ENCODE measurements at regions not wholly inside any gene's neighbourhood (a gene's known extent, or its start where the extent isn't known, plus 50 kb on each side); places are given as distances from the start of the nearest gene placed in this dataset.

DNA sequence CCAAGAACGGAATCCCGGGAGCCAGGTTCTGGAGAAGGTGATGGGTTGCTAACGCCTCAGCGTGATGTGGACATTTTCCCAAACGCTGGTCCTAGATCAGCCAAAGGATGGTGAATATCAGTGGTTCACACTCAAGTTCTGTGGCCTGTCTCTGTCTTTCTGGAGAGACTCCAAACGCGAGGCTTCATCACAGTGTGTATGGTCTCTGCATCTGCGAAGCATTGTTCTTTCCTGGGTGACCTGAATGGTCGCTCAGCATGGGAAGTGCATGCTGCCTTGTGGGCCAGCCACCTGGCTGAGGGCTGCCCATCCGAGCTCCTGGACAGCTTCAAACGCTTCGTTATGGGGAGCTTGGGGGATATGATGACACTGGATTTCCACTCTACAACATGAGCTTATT is 810.0 kb downstream of the TBC1D22A start:
- no peaks in the 10 kb centered on the region for H3K4me1 ChIP-seq (ENCODE audit: insufficient read depth)
- no peak overlapping the region for H3K27ac ChIP-seq (ENCODE audit: low read depth)
- no peak overlapping the region for H3K4me3 Mint-ChIP-seq
- DNase-seq (ENCODE audit: low spot score) (no peak), ATAC-seq (no peak)
- H3F3A ChIP-seq (replicated peaks; ENCODE audit: low read depth): no peaks in the 10 kb centered on the region
- H3K4me3 ChIP-seq: no peak overlapping the region
- peaks cover 7% of the 10 kb centered on the region for H3K27me3 Mint-ChIP-seq (ENCODE audit: insufficient read depth, low read depth, poor library complexity)
- H3K4me2 ChIP-seq: no peak overlapping the region
- peaks cover 56% of the 10 kb centered on the region for H3K36me3 Mint-ChIP-seq (ENCODE audit: low read depth)
- no peak for TF ChIP-seq POLR2AphosphoS5 (IDR thresholded peaks at IDR 0.05; ENCODE audit: low read depth)
- no peak for TF ChIP-seq EZH2phosphoT487 (IDR thresholded peaks at IDR 0.05; ENCODE audit: unreplicated experiment)
- TF ChIP-seq, protein P1, sequence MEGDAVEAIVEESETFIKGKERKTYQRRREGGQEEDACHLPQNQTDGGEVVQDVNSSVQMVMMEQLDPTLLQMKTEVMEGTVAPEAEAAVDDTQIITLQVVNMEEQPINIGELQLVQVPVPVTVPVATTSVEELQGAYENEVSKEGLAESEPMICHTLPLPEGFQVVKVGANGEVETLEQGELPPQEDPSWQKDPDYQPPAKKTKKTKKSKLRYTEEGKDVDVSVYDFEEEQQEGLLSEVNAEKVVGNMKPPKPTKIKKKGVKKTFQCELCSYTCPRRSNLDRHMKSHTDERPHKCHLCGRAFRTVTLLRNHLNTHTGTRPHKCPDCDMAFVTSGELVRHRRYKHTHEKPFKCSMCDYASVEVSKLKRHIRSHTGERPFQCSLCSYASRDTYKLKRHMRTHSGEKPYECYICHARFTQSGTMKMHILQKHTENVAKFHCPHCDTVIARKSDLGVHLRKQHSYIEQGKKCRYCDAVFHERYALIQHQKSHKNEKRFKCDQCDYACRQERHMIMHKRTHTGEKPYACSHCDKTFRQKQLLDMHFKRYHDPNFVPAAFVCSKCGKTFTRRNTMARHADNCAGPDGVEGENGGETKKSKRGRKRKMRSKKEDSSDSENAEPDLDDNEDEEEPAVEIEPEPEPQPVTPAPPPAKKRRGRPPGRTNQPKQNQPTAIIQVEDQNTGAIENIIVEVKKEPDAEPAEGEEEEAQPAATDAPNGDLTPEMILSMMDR (conservative IDR thresholded peaks at IDR 0.05; ENCODE audit: low read depth in 2 of 2): no peak
- TF ChIP-seq, protein P2, sequence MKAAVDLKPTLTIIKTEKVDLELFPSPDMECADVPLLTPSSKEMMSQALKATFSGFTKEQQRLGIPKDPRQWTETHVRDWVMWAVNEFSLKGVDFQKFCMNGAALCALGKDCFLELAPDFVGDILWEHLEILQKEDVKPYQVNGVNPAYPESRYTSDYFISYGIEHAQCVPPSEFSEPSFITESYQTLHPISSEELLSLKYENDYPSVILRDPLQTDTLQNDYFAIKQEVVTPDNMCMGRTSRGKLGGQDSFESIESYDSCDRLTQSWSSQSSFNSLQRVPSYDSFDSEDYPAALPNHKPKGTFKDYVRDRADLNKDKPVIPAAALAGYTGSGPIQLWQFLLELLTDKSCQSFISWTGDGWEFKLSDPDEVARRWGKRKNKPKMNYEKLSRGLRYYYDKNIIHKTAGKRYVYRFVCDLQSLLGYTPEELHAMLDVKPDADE (IDR thresholded peaks at IDR 0.05): no peak
- no peak for TF ChIP-seq NANOG (IDR thresholded peaks at IDR 0.05; ENCODE audit: borderline replicate concordance)
- no peak for TF ChIP-seq JUNB (IDR thresholded peaks at IDR 0.05; ENCODE audit: unreplicated experiment)
- TF ChIP-seq REST (IDR thresholded peaks at IDR 0.05; ENCODE audit: unreplicated experiment): no peak
- TF ChIP-seq STAT1 (IDR thresholded peaks at IDR 0.05; ENCODE audit: unreplicated experiment): no peak
- H3K36me3 ChIP-seq (ENCODE audit: insufficient read depth): no peaks in the 10 kb centered on the region; the same call in none of the 2 replicates
- H3K27ac Mint-ChIP-seq: no peak overlapping the region
- no peaks in the 10 kb centered on the region for H3K79me2 ChIP-seq (replicated peaks; ENCODE audit: insufficient read depth)
- H2AFZ ChIP-seq: no peak overlapping the region
- H3K9me3 Mint-ChIP-seq: peaks cover 100% of the 10 kb centered on the region
- H3K27me3 ChIP-seq (ENCODE audit: insufficient read depth): no peaks in the 10 kb centered on the region
- H3K4me1 Mint-ChIP-seq: no peaks in the 10 kb centered on the region
- no peaks in the 10 kb centered on the region for H3K9me2 ChIP-seq (ENCODE audit: insufficient read depth)
- no peaks in the 10 kb centered on the region for H4K20me1 ChIP-seq (replicated peaks; ENCODE audit: insufficient read depth)

GRCh38 chr22:47571616-47572015 is 809.2 kb downstream of the TBC1D22A start:
- Histone ChIP-seq H3K4me3 (no peak overlapping the region), H3K79me2 (replicated peaks; ENCODE audit: insufficient read depth) (no peaks in the 10 kb centered on the region), H3K4me2 (no peak overlapping the region), H3K36me3 (ENCODE audit: insufficient read depth) (no peaks in the 10 kb centered on the region; the same call in none of the 2 replicates), H3K4me1 (ENCODE audit: insufficient read depth) (no peaks in the 10 kb centered on the region), H3K9me2 (ENCODE audit: insufficient read depth) (no peaks in the 10 kb centered on the region), H2AFZ (no peak overlapping the region), H3K27me3 (ENCODE audit: insufficient read depth) (no peaks in the 10 kb centered on the region), H3K27ac (ENCODE audit: low read depth) (no peak overlapping the region), H4K20me1 (replicated peaks; ENCODE audit: insufficient read depth) (no peaks in the 10 kb centered on the region), H3F3A (replicated peaks; ENCODE audit: low read depth) (no peaks in the 10 kb centered on the region)
- Mint-ChIP-seq H3K27me3 (ENCODE audit: insufficient read depth, low read depth, poor library complexity) (peaks cover 7% of the 10 kb centered on the region), H3K4me1 (no peaks in the 10 kb centered on the region), H3K27ac (no peak overlapping the region), H3K4me3 (no peak overlapping the region), H3K9me3 (peaks cover 100% of the 10 kb centered on the region), H3K36me3 (ENCODE audit: low read depth) (peaks cover 53% of the 10 kb centered on the region)
- DNase-seq (ENCODE audit: low spot score) (no peak), ATAC-seq (no peak)
- TF ChIP-seq, protein P3, sequence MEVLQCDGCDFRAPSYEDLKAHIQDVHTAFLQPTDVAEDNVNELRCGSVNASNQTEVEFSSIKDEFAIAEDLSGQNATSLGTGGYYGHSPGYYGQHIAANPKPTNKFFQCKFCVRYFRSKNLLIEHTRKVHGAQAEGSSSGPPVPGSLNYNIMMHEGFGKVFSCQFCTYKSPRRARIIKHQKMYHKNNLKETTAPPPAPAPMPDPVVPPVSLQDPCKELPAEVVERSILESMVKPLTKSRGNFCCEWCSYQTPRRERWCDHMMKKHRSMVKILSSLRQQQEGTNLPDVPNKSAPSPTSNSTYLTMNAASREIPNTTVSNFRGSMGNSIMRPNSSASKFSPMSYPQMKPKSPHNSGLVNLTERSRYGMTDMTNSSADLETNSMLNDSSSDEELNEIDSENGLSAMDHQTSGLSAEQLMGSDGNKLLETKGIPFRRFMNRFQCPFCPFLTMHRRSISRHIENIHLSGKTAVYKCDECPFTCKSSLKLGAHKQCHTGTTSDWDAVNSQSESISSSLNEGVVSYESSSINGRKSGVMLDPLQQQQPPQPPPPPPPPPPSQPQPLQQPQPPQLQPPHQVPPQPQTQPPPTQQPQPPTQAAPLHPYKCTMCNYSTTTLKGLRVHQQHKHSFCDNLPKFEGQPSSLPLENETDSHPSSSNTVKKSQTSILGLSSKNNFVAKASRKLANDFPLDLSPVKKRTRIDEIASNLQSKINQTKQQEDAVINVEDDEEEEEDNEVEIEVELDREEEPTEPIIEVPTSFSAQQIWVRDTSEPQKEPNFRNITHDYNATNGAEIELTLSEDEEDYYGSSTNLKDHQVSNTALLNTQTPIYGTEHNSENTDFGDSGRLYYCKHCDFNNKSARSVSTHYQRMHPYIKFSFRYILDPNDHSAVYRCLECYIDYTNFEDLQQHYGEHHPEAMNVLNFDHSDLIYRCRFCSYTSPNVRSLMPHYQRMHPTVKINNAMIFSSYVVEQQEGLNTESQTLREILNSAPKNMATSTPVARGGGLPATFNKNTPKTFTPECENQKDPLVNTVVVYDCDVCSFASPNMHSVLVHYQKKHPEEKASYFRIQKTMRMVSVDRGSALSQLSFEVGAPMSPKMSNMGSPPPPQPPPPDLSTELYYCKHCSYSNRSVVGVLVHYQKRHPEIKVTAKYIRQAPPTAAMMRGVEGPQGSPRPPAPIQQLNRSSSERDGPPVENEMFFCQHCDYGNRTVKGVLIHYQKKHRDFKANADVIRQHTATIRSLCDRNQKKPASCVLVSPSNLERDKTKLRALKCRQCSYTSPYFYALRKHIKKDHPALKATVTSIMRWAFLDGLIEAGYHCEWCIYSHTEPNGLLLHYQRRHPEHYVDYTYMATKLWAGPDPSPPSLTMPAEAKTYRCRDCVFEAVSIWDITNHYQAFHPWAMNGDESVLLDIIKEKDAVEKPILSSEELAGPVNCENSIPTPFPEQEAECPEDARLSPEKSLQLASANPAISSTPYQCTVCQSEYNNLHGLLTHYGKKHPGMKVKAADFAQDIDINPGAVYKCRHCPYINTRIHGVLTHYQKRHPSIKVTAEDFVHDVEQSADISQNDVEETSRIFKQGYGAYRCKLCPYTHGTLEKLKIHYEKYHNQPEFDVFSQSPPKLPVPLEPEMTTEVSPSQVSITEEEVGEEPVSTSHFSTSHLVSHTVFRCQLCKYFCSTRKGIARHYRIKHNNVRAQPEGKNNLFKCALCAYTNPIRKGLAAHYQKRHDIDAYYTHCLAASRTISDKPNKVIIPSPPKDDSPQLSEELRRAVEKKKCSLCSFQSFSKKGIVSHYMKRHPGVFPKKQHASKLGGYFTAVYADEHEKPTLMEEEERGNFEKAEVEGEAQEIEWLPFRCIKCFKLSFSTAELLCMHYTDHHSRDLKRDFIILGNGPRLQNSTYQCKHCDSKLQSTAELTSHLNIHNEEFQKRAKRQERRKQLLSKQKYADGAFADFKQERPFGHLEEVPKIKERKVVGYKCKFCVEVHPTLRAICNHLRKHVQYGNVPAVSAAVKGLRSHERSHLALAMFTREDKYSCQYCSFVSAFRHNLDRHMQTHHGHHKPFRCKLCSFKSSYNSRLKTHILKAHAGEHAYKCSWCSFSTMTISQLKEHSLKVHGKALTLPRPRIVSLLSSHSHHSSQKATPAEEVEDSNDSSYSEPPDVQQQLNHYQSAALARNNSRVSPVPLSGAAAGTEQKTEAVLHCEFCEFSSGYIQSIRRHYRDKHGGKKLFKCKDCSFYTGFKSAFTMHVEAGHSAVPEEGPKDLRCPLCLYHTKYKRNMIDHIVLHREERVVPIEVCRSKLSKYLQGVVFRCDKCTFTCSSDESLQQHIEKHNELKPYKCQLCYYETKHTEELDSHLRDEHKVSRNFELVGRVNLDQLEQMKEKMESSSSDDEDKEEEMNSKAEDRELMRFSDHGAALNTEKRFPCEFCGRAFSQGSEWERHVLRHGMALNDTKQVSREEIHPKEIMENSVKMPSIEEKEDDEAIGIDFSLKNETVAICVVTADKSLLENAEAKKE (CRISPR knock-in tag; IDR thresholded peaks at IDR 0.05): no peak
- no peak for TF ChIP-seq ZNF331 (CRISPR knock-in tag; IDR thresholded peaks at IDR 0.05; ENCODE audit: low read depth)
- no peak for TF ChIP-seq CREB1 (CRISPR knock-in tag; IDR thresholded peaks at IDR 0.05; ENCODE audit: low read depth)

Data from GM23338 (cell line).